ENCODE measurements at regions not wholly inside any gene's neighbourhood (a gene's known extent, or its start where the extent isn't known, plus 50 kb on each side); places are given as distances from the start of the nearest gene placed in this dataset.

DNA sequence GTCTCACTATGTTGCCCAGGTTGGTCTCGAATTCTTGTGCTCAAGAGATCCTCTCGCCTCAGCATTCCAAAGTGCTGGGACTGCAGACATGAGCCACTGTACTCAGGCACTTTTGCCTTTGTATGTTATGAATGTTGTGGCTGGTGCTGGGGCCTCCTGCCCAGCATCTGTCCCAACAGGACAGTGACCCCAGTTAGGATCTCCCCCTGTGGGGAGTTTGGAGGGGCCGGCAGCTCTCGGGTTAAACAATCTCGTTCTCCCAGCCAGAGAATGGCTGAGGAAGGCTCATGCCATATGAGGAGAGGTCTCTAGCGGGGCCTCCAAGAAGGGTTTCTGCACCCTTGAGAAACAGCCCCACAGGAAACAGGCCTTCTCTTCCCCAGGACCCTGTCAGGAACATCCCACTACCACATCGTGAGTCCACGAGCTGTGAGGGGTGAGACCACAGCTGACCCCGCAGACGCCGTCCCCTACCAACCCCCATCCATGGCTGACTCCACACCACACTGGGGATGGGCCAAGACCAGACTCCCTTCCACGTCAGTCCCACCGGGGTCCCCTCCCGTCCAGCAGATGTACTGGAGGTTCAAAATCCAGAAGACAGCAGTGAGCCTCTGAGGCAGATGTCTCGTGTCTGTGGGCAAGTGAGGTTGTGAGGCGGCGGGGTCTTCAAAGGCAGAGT, 54.1 kb downstream of the SHANK2 start:
- no peak for TF ChIP-seq JUN (IDR thresholded peaks at IDR 0.05; ENCODE audit: borderline replicate concordance, insufficient read depth, insufficient read length, low read depth)
- TF ChIP-seq POLR2AphosphoS5 (IDR thresholded peaks at IDR 0.05; ENCODE audit: insufficient read depth, low read depth, low read length), result no peak
- no peak for TF ChIP-seq MYC (IDR thresholded peaks at IDR 0.05; ENCODE audit: low read depth, low read length)
- TF ChIP-seq FOS (IDR thresholded peaks at IDR 0.05; ENCODE audit: borderline replicate concordance, insufficient read depth, low read length), result no peak
- TF ChIP-seq GATA2 (IDR thresholded peaks at IDR 0.05; ENCODE audit: insufficient read depth, insufficient read length, low read depth, low read length), result no peak
- TF ChIP-seq POLR2A (IDR thresholded peaks at IDR 0.05; ENCODE audit: low read depth, low read length), result no peak
- TF ChIP-seq, protein P1, sequence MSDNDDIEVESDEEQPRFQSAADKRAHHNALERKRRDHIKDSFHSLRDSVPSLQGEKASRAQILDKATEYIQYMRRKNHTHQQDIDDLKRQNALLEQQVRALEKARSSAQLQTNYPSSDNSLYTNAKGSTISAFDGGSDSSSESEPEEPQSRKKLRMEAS (IDR thresholded peaks at IDR 0.05; ENCODE audit: insufficient read depth, insufficient read length), result no peak
- TF ChIP-seq, protein P2, sequence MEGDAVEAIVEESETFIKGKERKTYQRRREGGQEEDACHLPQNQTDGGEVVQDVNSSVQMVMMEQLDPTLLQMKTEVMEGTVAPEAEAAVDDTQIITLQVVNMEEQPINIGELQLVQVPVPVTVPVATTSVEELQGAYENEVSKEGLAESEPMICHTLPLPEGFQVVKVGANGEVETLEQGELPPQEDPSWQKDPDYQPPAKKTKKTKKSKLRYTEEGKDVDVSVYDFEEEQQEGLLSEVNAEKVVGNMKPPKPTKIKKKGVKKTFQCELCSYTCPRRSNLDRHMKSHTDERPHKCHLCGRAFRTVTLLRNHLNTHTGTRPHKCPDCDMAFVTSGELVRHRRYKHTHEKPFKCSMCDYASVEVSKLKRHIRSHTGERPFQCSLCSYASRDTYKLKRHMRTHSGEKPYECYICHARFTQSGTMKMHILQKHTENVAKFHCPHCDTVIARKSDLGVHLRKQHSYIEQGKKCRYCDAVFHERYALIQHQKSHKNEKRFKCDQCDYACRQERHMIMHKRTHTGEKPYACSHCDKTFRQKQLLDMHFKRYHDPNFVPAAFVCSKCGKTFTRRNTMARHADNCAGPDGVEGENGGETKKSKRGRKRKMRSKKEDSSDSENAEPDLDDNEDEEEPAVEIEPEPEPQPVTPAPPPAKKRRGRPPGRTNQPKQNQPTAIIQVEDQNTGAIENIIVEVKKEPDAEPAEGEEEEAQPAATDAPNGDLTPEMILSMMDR (IDR thresholded peaks at IDR 0.05; ENCODE audit: extremely low read depth in 1 of 2, insufficient read depth in 1 of 2, low read depth in 1 of 2, low read length in 2 of 2), result no peak
- TF ChIP-seq EZH2 (IDR thresholded peaks at IDR 0.05; ENCODE audit: borderline replicate concordance, low read depth, low read length, severe bottlenecking), result no peak
- Histone ChIP-seq H3K9ac (replicated peaks; ENCODE audit: extremely low read depth, insufficient read depth, low read length) (no peak overlapping the region), H3K4me2 (ENCODE audit: insufficient read depth, low read length) (no peak overlapping the region), H2AFZ (ENCODE audit: low read depth, low read length) (no peak overlapping the region), H3K9me1 (replicated peaks; ENCODE audit: control insufficient read depth, extremely low read depth, insufficient read depth, low read length) (no peaks in the 10 kb centered on the region), H3K4me3 (replicated peaks in 1 of 3; ENCODE audit: insufficient read depth in 1 of 3, low read depth in 1 of 3, low read length in 3 of 3) (no peak overlapping the region), H3K4me1 (ENCODE audit: control insufficient read depth, extremely low read depth, insufficient read depth, low read length) (no peaks in the 10 kb centered on the region), H3K36me3 (ENCODE audit: control insufficient read depth in 2 of 2, extremely low read depth in 1 of 2, insufficient read depth in 2 of 2, low read length in 2 of 2) (no peaks in the 10 kb centered on the region), H3K9me3 (replicated peaks; ENCODE audit: control insufficient read depth, insufficient read depth, low read length) (peaks cover 3% of the 10 kb centered on the region), H3K79me2 (ENCODE audit: control insufficient read depth, insufficient read depth, low read length) (no peaks in the 10 kb centered on the region), H4K20me1 (replicated peaks; ENCODE audit: control insufficient read depth, extremely low read depth, insufficient read depth, low read length) (no peaks in the 10 kb centered on the region), H3K27ac (ENCODE audit: insufficient read depth, low read depth, low read length) (no peak overlapping the region), H3K27me3 (ENCODE audit: control insufficient read depth in 2 of 2, insufficient read depth in 2 of 2, low read length in 2 of 2) (no peaks in the 10 kb centered on the region)
- no peak for FAIRE-seq
- dilution Hi-C loops (cut with MboI; ENCODE audit: extremely low pct_ligation_motif_present, low sequenced_read_pairs), result no loop called here
- POLR2A ChIA-PET, result no interaction called here
- no TSS peak for BruUV-seq (replicated peaks)
- CTCF ChIA-PET, result no interaction called here
- no peak for DNase-seq (ENCODE audit: low read depth, low spot score)
- intact Hi-C loops (cut with micrococcal nuclease), result no loop called here

Measured in endothelial cell of umbilical vein (primary cell).